RWPE2 (cell line): ENCODE measurements at regions not wholly inside any gene's neighbourhood (a gene's known extent, or its start where the extent isn't known, plus 50 kb on each side); places are given as distances from the start of the nearest gene placed in this dataset.

Source experiments
- ATAC-seq: fragments of 200-7000 bp; cut with Tn5 transposase; 3 replicates; pipeline ENCODE4 v1.9.1; 2021; ENCODE audit warnings: low read depth
- DNase-seq: peaks from one replicate; pipeline ENCODE4 v3.0.0-alpha.2; 2020; ENCODE audit warnings: low spot score
- H3K27ac ChIP-seq: fragments of 450-650 bp; 2 replicates; pipeline ENCODE4 v1.5.1; 2017; ENCODE audit warnings: mild to moderate bottlenecking; ENCODE audit not compliant: poor library complexity, severe bottlenecking
- H3K27me3 ChIP-seq: fragments of 250-450 bp; sonication (Bioruptor Pico); 2 replicates; pipeline ENCODE4 v1.5.1; 2021; ENCODE audit warnings: mild to moderate bottlenecking, moderate library complexity; ENCODE audit not compliant: insufficient read depth, poor library complexity, severe bottlenecking
- H3K36me3 ChIP-seq: fragments of 250-450 bp; sonication (Bioruptor Pico); 2 replicates; pipeline ENCODE4 v1.5.1; 2020; ENCODE audit warnings: low read depth, mild to moderate bottlenecking, moderate library complexity
- H3K4me1 ChIP-seq: fragments of 250-450 bp; sonication (Bioruptor Pico); 2 replicates; pipeline ENCODE4 v1.5.1; 2021; ENCODE audit warnings: mild to moderate bottlenecking, moderate library complexity; ENCODE audit not compliant: insufficient read depth, poor library complexity, severe bottlenecking
- H3K4me3 ChIP-seq: fragments of 250-450 bp; sonication (Bioruptor Pico); 2 replicates; pipeline ENCODE4 v1.5.1; 2021; ENCODE audit warnings: mild to moderate bottlenecking, moderate library complexity; ENCODE audit not compliant: severe bottlenecking
- H3K9me3 ChIP-seq: fragments of 250-450 bp; sonication (Bioruptor Pico); 2 replicates; pipeline ENCODE4 v1.5.1; 2021; ENCODE audit warnings: mild to moderate bottlenecking, moderate library complexity; ENCODE audit not compliant: severe bottlenecking
- TF ChIP-seq, protein P1 (sequence below): fragments of 450-650 bp; IDR thresholded peaks from one replicate; pipeline ENCODE4 v1.5.1; 2017; ENCODE audit warnings: mild to moderate bottlenecking, moderate library complexity; ENCODE audit not compliant: poor library complexity, severe bottlenecking

DNA sequence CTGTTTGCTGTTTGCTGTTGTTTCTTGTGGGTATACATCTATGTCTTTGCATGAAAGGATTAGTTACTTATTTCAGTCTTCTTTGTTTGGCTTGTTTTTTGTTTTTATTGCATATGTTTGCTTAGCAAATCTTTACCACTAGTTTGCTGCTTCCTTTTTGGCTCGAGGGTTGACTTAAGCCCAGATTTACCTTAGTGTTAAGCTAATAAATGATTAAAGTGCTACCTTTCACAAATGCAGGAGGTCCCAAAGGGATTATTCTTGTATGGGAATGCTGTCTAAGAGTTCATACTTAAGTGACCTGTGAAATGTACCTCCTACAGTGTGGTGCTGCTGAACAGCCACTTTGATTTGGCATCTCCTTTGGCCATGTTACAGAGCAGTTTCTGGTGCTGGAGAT lies 273.5 kb upstream of the NPY start:
- H3K36me3 ChIP-seq = no peaks in the 10 kb centered on the region
- no peak overlapping the region for H3K27ac ChIP-seq
- no peak for DNase-seq
- ATAC-seq = no peak
- TF ChIP-seq, protein P1, sequence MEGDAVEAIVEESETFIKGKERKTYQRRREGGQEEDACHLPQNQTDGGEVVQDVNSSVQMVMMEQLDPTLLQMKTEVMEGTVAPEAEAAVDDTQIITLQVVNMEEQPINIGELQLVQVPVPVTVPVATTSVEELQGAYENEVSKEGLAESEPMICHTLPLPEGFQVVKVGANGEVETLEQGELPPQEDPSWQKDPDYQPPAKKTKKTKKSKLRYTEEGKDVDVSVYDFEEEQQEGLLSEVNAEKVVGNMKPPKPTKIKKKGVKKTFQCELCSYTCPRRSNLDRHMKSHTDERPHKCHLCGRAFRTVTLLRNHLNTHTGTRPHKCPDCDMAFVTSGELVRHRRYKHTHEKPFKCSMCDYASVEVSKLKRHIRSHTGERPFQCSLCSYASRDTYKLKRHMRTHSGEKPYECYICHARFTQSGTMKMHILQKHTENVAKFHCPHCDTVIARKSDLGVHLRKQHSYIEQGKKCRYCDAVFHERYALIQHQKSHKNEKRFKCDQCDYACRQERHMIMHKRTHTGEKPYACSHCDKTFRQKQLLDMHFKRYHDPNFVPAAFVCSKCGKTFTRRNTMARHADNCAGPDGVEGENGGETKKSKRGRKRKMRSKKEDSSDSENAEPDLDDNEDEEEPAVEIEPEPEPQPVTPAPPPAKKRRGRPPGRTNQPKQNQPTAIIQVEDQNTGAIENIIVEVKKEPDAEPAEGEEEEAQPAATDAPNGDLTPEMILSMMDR = no peak
- no peak overlapping the region for H3K4me3 ChIP-seq
- no peaks in the 10 kb centered on the region for H3K4me1 ChIP-seq
- peaks cover 3% of the 10 kb centered on the region for H3K9me3 ChIP-seq
- H3K27me3 ChIP-seq = peaks cover 5% of the 10 kb centered on the region

GRCh38 chr7:24017519-24017918 lies 266.5 kb upstream of the NPY start:
- Histone ChIP-seq H3K9me3 (no peaks in the 10 kb centered on the region), H3K27me3 (peaks cover 8% of the 10 kb centered on the region), H3K4me1 (no peaks in the 10 kb centered on the region), H3K27ac (no peak overlapping the region), H3K36me3 (no peaks in the 10 kb centered on the region), H3K4me3 (no peak overlapping the region)
- DNase-seq (no peak), ATAC-seq (no peak)
- TF ChIP-seq, protein P1 = no peak

GRCh38 chr7:24018331-24018730 lies 265.7 kb upstream of the NPY start:
- no peaks in the 10 kb centered on the region for H3K9me3 ChIP-seq

GRCh38 chr7:24019841-24020240 lies 264.1 kb upstream of the NPY start:
- DNase-seq (no peak), ATAC-seq (no peak)
- Histone ChIP-seq H3K4me1 (no peaks in the 10 kb centered on the region), H3K36me3 (no peaks in the 10 kb centered on the region), H3K4me3 (no peak overlapping the region), H3K27ac (no peak overlapping the region), H3K27me3 (peaks cover 3% of the 10 kb centered on the region), H3K9me3 (no peaks in the 10 kb centered on the region)
- TF ChIP-seq, protein P1 = no peak

More at GRCh38 chr7:24018331-24018730, 265.7 kb upstream of the NPY start:
- no peaks in the 10 kb centered on the region for H3K36me3 ChIP-seq
- H3K27me3 ChIP-seq = peaks cover 3% of the 10 kb centered on the region
- H3K27ac ChIP-seq = no peak overlapping the region
- TF ChIP-seq, protein P1 = no peak
- DNase-seq (no peak), ATAC-seq (no peak)
- no peak overlapping the region for H3K4me3 ChIP-seq
- no peaks in the 10 kb centered on the region for H3K4me1 ChIP-seq

GRCh38 chr7:24024276-24025068 lies 259.5 kb upstream of the NPY start:
- peak; percentile 29; the same call in 1 of the 3 replicates for ATAC-seq
- H3K4me3 ChIP-seq = no peak overlapping the region
- TF ChIP-seq, protein P1 = no peak

More at GRCh38 chr7:24024276-24025068, 259.5 kb upstream of the NPY start:
- H3K4me1 ChIP-seq = no peaks in the 10 kb centered on the region
- H3K9me3 ChIP-seq = no peaks in the 10 kb centered on the region
- H3K27ac ChIP-seq = no peak overlapping the region
- H3K27me3 ChIP-seq = no peaks in the 10 kb centered on the region
- H3K36me3 ChIP-seq = no peaks in the 10 kb centered on the region
- DNase-seq = no peak
